Erythroblast (primary cell): ENCODE measurements at regions not wholly inside any gene's neighbourhood (a gene's known extent, or its start where the extent isn't known, plus 50 kb on each side); places are given as distances from the start of the nearest gene placed in this dataset.

Experiments
- GATA1 ChIP-seq: IDR thresholded peaks from 2 replicates; pipeline ENCODE4 v1.6.1; 2011; ENCODE audit warnings: low read depth, mild to moderate bottlenecking, control low read depth, low read length, moderate library complexity
- POLR2A ChIP-seq: IDR thresholded peaks from 2 replicates; pipeline ENCODE4 v1.6.1; 2011; ENCODE audit warnings: mild to moderate bottlenecking, low read length

DNA sequence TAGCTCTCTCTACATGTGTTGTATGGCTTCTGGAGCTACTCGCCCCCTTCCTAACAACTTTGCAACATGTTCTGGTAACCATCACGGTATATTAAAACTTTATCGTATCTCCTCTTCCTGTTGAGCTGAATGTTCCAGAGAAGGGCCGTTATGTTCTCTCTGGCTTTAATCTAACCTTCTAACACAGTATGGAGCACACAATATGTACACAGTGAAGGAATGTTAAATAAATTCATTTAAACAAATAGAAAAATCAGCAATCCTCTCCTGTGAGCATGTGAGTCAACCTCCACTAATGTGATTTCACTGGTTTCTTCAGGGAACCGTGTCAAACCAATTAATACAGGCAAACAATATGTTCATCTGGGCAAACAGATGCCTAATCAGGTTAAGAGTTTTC is 319.5 kb upstream of the OR4E1 start:
- TF ChIP-seq GATA1, result no peak
- TF ChIP-seq POLR2A, result no peak
